PFSK-1 (cell line): ENCODE measurements at regions not wholly inside any gene's neighbourhood (a gene's known extent, or its start where the extent isn't known, plus 50 kb on each side); places are given as distances from the start of the nearest gene placed in this dataset.

Source experiments
- FOXP2 ChIP-seq: optimal IDR thresholded peaks from 2 replicates; pipeline ENCODE3; 2011; ENCODE audit warnings: borderline replicate concordance, control low read depth, inconsistent platforms; ENCODE audit not compliant: insufficient read depth; ENCODE audit errors: extremely low read length, extremely low read depth
- POLR2AphosphoS5 ChIP-seq: IDR thresholded peaks from 2 replicates; pipeline ENCODE4 v1.6.1; 2012; ENCODE audit warnings: low read depth, mild to moderate bottlenecking, control low read depth, low read length, moderate library complexity
- REST ChIP-seq, 2 experiments: IDR thresholded peaks; 2 replicates each; pipeline versions ENCODE4 v1.6.1 to v1.8.0; 2011 to 2012; ENCODE audit warnings: low read depth in 2 of 2, low read length in 2 of 2, control low read depth in 1 of 2, inconsistent platforms in 1 of 2, mild to moderate bottlenecking in 1 of 2, moderate library complexity in 1 of 2; ENCODE audit not compliant: insufficient read depth in 1 of 2
- SIN3A ChIP-seq: IDR thresholded peaks from 2 replicates; pipeline ENCODE4 v1.6.1; 2012; ENCODE audit warnings: mild to moderate bottlenecking, low read length, moderate library complexity, borderline replicate concordance; ENCODE audit not compliant: insufficient read depth
- TAF1 ChIP-seq: IDR thresholded peaks from 2 replicates; pipeline ENCODE4 v1.6.1; 2012; ENCODE audit warnings: low read length, control low read depth, borderline replicate concordance; ENCODE audit not compliant: insufficient read depth

GRCh38 chr5:21244982-21245381 is 1257.0 kb upstream of the CDH18 start:
- TF ChIP-seq SIN3A (no peak), TAF1 (no peak), FOXP2 (no peak), REST (IDR thresholded peaks at IDR 0.05; ENCODE audit: insufficient read depth in 1 of 2, low read depth in 2 of 2, low read length in 2 of 2) (no peak), POLR2AphosphoS5 (no peak)

- TF ChIP-seq REST (IDR thresholded peaks at IDR 0.05; ENCODE audit: insufficient read depth in 1 of 2, low read depth in 2 of 2, low read length in 2 of 2) (no peak), FOXP2 (no peak), TAF1 (no peak), SIN3A (no peak), POLR2AphosphoS5 (no peak)
Observed at GRCh38 chr5:21238786-21239185, 1250.8 kb upstream of the CDH18 start.

DNA sequence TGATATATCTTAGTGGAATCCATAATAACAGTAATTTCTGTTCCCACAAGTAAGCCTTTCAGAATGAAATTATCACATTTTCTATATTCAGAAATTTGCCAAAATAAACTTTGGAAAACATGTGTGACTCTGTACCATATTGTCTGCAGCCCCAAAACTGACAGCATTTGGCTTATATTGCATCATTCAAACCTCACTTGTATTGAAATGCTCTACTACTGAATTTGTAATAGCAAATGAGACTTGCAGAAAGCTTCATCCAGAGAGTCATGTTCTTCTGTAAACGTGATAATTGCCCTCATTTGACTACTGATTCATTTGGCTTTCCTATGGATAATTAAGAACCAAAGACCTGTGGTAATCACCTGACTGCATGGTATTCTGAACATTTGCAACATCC is 1249.5 kb upstream of the CDH18 start:
- no peak for TF ChIP-seq REST (IDR thresholded peaks at IDR 0.05; ENCODE audit: insufficient read depth in 1 of 2, low read depth in 2 of 2, low read length in 2 of 2)
- TF ChIP-seq FOXP2 = no peak
- TF ChIP-seq POLR2AphosphoS5 = no peak
- no peak for TF ChIP-seq TAF1
- TF ChIP-seq SIN3A = no peak

DNA sequence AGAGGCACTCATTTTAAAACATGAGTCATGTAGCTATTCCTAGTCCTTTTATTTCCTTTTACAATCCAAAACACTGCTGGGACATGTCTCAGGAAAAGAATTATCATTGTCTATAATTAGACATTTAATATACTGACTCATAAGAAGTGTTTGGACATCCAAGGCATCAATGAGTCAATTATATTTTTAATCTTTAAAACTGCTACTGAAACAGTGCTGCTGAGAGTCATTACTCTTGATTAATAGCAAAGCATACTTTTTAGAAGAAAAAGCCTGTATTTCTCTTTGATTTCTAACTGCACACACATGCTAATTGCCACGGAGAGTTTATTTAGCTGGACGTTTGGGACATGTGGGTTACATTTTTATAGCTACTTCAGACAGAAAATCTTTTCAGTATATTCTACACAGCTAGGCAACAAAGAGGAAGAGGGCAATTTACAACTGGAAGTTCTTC is 1249.0 kb upstream of the CDH18 start:
- no peak for TF ChIP-seq SIN3A

GRCh38 chr5:21236104-21236503 is 1248.1 kb upstream of the CDH18 start:
- TF ChIP-seq TAF1 (no peak), SIN3A (no peak), FOXP2 (no peak)

- TF ChIP-seq SIN3A (no peak), POLR2AphosphoS5 (no peak), REST (IDR thresholded peaks at IDR 0.05; ENCODE audit: insufficient read depth in 1 of 2, low read depth in 2 of 2, low read length in 2 of 2) (no peak), FOXP2 (no peak), TAF1 (no peak)
Observed at GRCh38 chr5:21225223-21226064, 1237.4 kb upstream of the CDH18 start.
